ENCODE measurements at regions not wholly inside any gene's neighbourhood (a gene's known extent, or its start where the extent isn't known, plus 50 kb on each side); places are given as distances from the start of the nearest gene placed in this dataset.
A peak's percentile ranks its signal among the peaks of the same experiment; 100 is the strongest.
"Not testable (repeated sequence)": the region's sequence is repeated elsewhere in the genome, so short reads cannot be mapped to it uniquely, and the experiment has no call there.

DNA sequence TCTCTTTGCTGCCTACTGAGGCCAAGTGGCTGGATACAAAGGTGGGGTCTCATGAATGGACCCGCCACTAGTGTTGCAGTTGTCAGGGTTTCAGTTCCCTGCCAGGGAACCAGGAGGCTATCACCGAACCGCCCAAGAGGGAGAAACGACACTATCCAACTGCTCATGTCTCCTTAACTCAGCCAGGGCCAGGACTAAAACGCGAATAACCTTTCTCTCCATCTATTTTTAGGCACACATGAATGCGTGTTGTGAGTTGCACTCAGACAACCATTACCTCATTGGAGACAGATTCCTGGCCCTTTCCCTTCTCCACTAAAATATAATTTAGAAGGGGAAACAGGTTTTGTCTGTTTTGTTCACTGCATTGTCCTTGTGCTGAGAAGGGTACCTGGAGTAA lies 559.5 kb downstream of the SOCS6 start:
- Mint-ChIP-seq H3K4me3 (no peak overlapping the region), H3K36me3 (ENCODE audit: low read depth) (no peaks in the 10 kb centered on the region), H3K9me3 (no peaks in the 10 kb centered on the region), H3K4me1 (ENCODE audit: low read depth) (no peaks in the 10 kb centered on the region), H3K27me3 (ENCODE audit: low read depth) (no peaks in the 10 kb centered on the region), H3K27ac (no peak overlapping the region)
- no peak for DNase-seq
- intact Hi-C loops (cut with micrococcal nuclease) = no loop called here
- CTCF ChIA-PET = no interaction called here

DNA sequence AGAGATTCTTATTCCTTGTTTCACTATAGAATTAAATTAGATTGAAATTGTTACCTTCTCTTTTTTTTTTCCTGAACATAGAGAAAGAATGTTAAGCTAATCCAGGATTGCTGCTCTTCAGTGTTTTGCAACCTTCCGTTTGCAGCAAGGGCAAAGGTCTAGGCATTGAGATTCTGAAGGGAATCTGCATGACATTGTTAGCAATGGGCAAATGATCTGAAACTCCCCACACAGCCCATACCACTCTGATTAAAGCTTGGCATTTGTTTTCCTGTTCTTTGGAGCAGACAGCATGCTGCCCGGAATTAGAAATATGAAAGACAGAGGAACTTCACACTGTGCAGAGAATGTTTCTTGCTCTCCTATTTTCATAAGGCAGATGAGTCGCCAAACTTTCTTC lies 551.8 kb downstream of the SOCS6 start:
- CTCF ChIA-PET = no interaction called here
- Mint-ChIP-seq H3K9me3 (no peaks in the 10 kb centered on the region), H3K27ac (no peak overlapping the region), H3K36me3 (ENCODE audit: low read depth) (no peaks in the 10 kb centered on the region), H3K4me3 (no peak overlapping the region), H3K4me1 (ENCODE audit: low read depth) (no peaks in the 10 kb centered on the region), H3K27me3 (ENCODE audit: low read depth) (no peaks in the 10 kb centered on the region)
- intact Hi-C loops (cut with micrococcal nuclease) = no loop called here
- no peak for DNase-seq

DNA sequence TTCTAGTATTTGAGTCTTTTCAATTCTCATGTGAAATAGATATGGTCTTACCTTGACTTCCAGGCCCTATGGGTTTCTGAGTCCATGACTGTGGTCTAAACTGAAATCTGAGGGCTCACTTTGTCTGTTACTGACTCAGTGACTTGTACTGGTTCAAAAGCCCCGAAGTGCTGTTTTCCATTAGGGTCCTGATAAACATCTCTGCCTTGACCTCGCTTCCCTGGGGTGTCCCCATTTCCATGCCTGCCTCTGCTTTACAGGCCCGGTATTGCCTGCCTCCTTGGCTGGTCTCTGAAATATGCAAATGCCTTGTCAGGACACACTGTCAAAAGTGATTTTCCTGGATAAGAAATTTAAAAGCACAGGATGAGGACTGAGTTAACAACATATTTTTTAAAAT lies 538.8 kb downstream of the SOCS6 start:
- Mint-ChIP-seq H3K27me3 (ENCODE audit: low read depth) (no peaks in the 10 kb centered on the region), H3K36me3 (ENCODE audit: low read depth) (no peaks in the 10 kb centered on the region), H3K27ac (no peak overlapping the region), H3K9me3 (no peaks in the 10 kb centered on the region), H3K4me3 (no peak overlapping the region), H3K4me1 (ENCODE audit: low read depth) (peaks cover 3% of the 10 kb centered on the region)
- CTCF ChIA-PET = no interaction called here
- intact Hi-C loops (cut with micrococcal nuclease) = no loop called here
- DNase-seq = no peak

DNA sequence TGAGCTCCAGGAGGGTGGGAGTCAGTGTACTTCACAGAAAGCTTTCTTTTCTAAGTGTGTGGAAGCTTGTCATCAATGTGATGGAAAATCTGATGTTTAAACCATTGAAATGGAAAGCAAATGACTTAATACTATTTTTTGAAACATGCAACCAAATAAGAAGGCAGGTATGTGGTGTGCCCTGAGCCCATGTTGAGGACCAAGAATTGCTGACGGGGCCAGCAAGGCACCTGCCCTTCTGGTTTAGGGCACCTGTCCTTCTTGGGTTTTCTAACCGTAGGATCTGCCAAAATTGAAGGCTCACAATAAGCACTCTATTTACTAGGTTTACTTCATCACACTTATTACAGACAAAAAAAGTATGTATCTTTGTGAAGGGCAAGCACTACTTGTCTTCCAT lies 537.7 kb downstream of the SOCS6 start:
- Mint-ChIP-seq H3K27ac (no peak overlapping the region), H3K4me1 (ENCODE audit: low read depth) (peaks cover 3% of the 10 kb centered on the region), H3K9me3 (no peaks in the 10 kb centered on the region), H3K27me3 (ENCODE audit: low read depth) (no peaks in the 10 kb centered on the region), H3K36me3 (ENCODE audit: low read depth) (no peaks in the 10 kb centered on the region), H3K4me3 (no peak overlapping the region)
- DNase-seq = no peak
- CTCF ChIA-PET = interaction anchor here (1.3 kb wide), 1 partner anchor 44 kb away, joined by 3 read pairs; no protein-coding TSS in a partner anchor
- intact Hi-C loops (cut with micrococcal nuclease) = no loop called here

DNA sequence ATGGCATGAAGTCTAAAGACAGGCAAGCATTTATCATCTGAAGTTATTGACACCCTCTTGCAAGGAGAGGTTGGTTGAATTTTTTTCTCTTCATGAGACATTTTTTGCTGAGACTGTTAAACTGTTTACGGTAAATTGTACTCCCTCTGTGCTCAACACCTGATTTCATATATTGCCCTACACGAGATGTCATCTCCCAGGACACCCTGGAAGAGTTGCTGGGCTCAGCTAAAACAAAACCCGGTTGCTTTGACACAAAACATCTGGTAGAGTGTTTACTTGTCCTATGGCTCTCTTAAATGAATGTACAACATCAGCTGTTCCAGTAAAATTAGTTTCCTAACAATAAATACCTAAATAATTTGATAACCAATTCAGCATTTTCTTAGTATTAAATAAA lies 533.8 kb downstream of the SOCS6 start:
- intact Hi-C loops (cut with micrococcal nuclease) = no loop called here
- no peak overlapping the region for H3K27ac Mint-ChIP-seq
- no peaks in the 10 kb centered on the region for H3K27me3 Mint-ChIP-seq (ENCODE audit: low read depth)

DNA sequence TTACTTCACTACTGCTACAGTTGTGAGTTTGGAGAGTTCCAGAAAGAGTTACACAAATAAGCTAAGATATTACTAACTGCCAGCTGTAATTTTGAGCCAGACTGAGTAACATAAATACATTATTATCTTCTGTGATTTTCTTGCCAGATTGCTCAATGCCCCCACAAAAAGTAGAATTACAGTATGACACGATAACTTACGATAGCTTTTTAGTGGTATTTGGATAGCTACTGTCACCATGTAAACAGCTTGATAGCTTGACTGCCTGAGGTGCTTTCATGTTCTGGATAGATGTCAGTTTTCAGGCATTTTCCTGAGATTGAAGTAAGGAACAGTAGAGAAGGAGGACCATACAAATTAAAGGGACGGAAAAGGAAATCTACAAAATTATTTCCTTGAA lies 533.3 kb downstream of the SOCS6 start:
- H3K27ac Mint-ChIP-seq = no peak overlapping the region
- H3K4me1 Mint-ChIP-seq (ENCODE audit: low read depth) = peaks cover 5% of the 10 kb centered on the region
- intact Hi-C loops (cut with micrococcal nuclease) = no loop called here
- H3K36me3 Mint-ChIP-seq (ENCODE audit: low read depth) = no peaks in the 10 kb centered on the region
- DNase-seq = no peak
- no peak overlapping the region for H3K4me3 Mint-ChIP-seq
- CTCF ChIA-PET = no interaction called here
- H3K9me3 Mint-ChIP-seq = peaks cover 2% of the 10 kb centered on the region
- H3K27me3 Mint-ChIP-seq (ENCODE audit: low read depth) = no peaks in the 10 kb centered on the region

More for the DNA sequence above, 533.8 kb downstream of the SOCS6 start:
- Mint-ChIP-seq H3K36me3 (ENCODE audit: low read depth) (no peaks in the 10 kb centered on the region), H3K9me3 (peaks cover 1% of the 10 kb centered on the region), H3K4me1 (ENCODE audit: low read depth) (peaks cover 8% of the 10 kb centered on the region), H3K4me3 (no peak overlapping the region)
- DNase-seq = no peak
- CTCF ChIA-PET = no interaction called here

DNA sequence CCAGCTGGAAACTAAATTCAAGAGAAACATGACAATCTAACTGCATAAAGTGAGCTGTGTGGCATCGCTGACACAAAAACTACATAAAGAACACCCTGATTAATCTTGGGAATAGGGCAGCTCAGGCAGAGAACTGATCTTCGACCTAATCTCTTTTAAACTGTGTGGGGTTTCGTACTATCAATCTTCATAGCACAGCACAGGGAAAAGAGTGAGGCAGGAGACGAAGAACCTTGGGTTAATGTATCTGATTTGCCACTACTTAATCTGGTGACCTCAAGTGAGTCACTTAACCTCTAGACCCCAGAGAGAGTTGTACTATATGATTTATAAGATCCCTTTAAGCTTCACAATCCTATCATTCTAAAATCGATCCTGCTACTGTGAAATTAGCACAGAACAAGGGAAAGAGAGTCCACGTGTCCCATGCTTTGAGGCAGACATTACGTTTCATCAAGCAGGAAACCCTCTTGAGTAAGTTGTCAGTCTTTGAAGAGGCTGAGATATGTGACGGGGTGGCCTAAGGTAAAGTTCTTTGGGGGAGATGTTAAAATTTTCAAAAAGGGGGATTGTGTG lies 519.7 kb downstream of the SOCS6 start:
- Mint-ChIP-seq H3K27me3 (ENCODE audit: low read depth) (no peaks in the 10 kb centered on the region), H3K9me3 (peaks cover 4% of the 10 kb centered on the region), H3K36me3 (ENCODE audit: low read depth) (no peaks in the 10 kb centered on the region), H3K4me1 (ENCODE audit: low read depth) (no peaks in the 10 kb centered on the region), H3K4me3 (no peak overlapping the region), H3K27ac (no peak overlapping the region)
- intact Hi-C loops (cut with micrococcal nuclease) = no loop called here
- CTCF ChIA-PET = no interaction called here
- DNase-seq = no peak

DNA sequence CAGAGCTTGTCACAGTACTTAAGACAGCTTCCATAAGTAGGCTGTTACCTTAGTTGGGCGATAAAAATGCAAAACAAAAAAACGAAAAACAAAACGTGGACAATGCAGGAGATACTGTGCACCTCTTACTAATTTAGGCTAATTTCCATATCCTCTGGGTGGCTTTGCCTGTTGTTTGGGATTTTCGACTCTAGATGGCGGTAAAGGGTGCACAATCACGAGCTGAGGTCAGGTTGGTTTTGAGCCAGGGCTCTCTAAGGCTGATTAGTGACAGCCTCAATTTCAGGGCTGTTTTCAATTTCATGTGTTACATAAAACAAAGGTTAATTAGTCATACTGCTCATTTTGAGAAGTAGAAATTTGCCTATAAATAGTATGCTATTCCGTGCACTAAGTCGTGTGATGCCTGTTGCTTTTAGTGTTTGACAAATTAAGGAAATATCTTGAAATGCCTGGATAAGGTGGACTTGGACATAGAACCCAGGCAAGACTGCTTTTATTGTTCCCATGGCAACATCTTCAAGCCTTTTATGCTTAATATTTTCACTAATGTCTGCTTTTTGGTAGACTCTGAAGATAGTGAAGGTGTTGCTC lies 493.1 kb downstream of the SOCS6 start:
- CTCF ChIA-PET = interaction anchor here (0.7 to 1.8 kb wide), 8 partner anchors 8 to 292 kb away, joined by 3 to 8 read pairs (median 4); no protein-coding TSS in a partner anchor
- no peak overlapping the region for H3K4me3 Mint-ChIP-seq
- peaks cover 20% of the 10 kb centered on the region for H3K4me1 Mint-ChIP-seq (ENCODE audit: low read depth)
- DNase-seq = peak; percentile 85
- no peaks in the 10 kb centered on the region for H3K27me3 Mint-ChIP-seq (ENCODE audit: low read depth)
- intact Hi-C loops (cut with micrococcal nuclease) = loop anchor here (1.0 to 5.0 kb wide), 7 partner anchors 150 to 1891 kb away; no protein-coding TSS in a partner anchor
- H3K36me3 Mint-ChIP-seq (ENCODE audit: low read depth) = no peaks in the 10 kb centered on the region
- H3K9me3 Mint-ChIP-seq = no peaks in the 10 kb centered on the region
- no peak overlapping the region for H3K27ac Mint-ChIP-seq

DNA sequence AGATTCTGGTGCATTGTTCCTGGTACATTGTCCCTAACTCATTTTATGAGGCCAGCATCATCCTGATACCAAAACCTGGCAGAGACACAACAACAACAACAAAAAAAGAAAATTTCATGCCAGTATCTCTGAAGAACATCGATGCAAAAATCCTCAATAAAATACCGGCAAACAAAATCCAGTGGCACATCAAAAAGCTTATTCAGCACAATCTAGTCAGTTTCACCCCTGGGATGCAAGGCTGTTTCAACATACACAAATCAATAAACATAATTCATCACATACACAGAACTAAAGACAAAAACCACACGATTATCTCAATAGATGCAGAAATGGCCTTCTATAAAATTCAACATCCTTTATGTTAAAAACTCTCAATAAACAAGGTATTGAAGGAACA lies 477.4 kb downstream of the SOCS6 start:
- H3K27me3 Mint-ChIP-seq (ENCODE audit: low read depth); CTCF ChIA-PET; H3K4me3 Mint-ChIP-seq; DNase-seq; H3K27ac Mint-ChIP-seq; H3K4me1 Mint-ChIP-seq (ENCODE audit: low read depth); intact Hi-C loops (cut with micrococcal nuclease); H3K36me3 Mint-ChIP-seq (ENCODE audit: low read depth); H3K9me3 Mint-ChIP-seq: not testable (repeated sequence)

DNA sequence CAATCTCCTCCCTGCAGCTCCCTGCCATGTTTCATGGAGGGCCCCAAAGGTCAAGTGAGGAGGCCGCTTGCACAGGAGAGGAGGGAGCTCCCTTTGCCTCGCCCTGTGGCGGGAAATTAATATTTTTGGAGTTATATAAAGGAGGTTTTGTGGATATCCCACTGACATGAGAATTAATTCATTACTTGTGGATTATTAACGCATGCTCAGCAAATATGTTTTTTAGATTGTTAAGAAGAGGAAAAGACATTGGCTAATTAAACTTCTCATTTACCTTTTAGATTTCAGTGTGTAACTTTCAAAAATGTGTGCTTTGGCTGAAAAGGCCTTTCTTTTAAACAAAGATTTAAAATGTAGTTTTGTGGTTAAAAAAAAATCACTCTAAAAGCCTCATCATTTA lies 474.0 kb downstream of the SOCS6 start:
- Mint-ChIP-seq H3K27ac (no peak overlapping the region), H3K4me1 (ENCODE audit: low read depth) (peaks cover 7% of the 10 kb centered on the region), H3K4me3 (no peak overlapping the region), H3K9me3 (no peaks in the 10 kb centered on the region), H3K36me3 (ENCODE audit: low read depth) (no peaks in the 10 kb centered on the region), H3K27me3 (ENCODE audit: low read depth) (no peaks in the 10 kb centered on the region)
- no peak for DNase-seq
- intact Hi-C loops (cut with micrococcal nuclease) = no loop called here
- CTCF ChIA-PET = no interaction called here

DNA sequence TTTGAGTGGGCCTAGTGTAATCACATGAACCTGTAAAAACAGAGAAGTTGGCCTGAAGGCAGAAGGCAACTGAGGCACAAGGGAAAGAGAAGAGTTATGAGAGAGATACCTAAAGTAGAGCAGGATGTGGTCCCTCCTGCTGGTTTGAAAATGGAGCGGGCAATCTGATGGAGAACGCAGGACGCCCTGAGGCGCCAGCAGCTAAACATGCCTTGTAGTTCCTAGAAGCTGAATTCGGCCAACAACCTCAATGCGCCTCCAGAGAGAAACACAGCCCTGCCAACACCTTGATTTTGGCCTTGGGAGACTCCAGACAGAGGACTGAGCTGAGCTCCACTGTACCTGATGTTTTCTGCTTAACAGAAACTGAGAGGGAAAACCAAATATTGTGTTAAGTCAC lies 469.9 kb downstream of the SOCS6 start:
- Mint-ChIP-seq H3K36me3 (ENCODE audit: low read depth) (no peaks in the 10 kb centered on the region), H3K27me3 (ENCODE audit: low read depth) (no peaks in the 10 kb centered on the region), H3K4me1 (ENCODE audit: low read depth) (no peaks in the 10 kb centered on the region), H3K27ac (no peak overlapping the region), H3K4me3 (no peak overlapping the region), H3K9me3 (no peaks in the 10 kb centered on the region)
- no peak for DNase-seq
- CTCF ChIA-PET = no interaction called here
- intact Hi-C loops (cut with micrococcal nuclease) = no loop called here

DNA sequence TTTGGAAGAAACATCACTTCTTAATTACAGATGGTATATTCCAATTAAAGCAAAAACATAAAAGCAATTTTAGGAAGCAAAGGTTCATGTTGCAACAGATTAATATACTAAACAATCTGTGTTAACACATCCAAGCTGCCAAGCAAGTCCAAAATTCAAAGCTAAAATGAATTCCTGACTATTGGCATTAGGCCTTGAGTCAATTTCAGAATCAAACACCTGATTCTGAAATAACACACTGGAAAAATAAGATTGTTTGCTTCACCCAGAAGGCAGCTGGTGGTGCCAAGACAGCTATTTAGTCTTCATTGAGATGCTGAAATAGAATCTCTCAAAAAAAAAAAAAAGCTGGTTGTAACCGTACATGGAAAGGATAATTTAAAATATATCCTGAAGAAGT lies 465.6 kb downstream of the SOCS6 start:
- CTCF ChIA-PET = no interaction called here
- H3K36me3 Mint-ChIP-seq (ENCODE audit: low read depth) = no peaks in the 10 kb centered on the region

DNA sequence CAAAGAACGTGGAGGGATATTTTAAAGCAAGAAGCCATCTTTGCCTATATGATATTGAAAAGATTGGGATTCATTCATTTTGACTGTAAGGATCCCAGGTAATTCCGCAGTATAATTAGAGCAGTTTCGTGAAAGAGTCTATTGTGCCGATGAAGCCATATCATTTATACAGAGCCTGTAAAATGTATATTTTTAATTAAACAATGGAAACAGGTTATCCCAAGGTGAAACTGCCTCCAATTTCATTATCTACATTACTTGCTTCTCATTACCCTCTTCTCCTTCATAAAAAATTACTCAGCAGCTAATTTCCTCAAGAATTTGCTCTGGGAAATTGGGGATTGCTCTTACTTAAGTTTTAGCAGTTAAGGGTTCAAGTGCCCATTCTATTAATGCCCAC lies 444.1 kb downstream of the SOCS6 start:
- Mint-ChIP-seq H3K27me3 (ENCODE audit: low read depth) (no peaks in the 10 kb centered on the region), H3K9me3 (peaks cover 9% of the 10 kb centered on the region), H3K27ac (no peak overlapping the region), H3K36me3 (ENCODE audit: low read depth) (peaks cover 6% of the 10 kb centered on the region), H3K4me3 (no peak overlapping the region), H3K4me1 (ENCODE audit: low read depth) (peaks cover 6% of the 10 kb centered on the region)
- intact Hi-C loops (cut with micrococcal nuclease) = no loop called here
- no peak for DNase-seq
- CTCF ChIA-PET = interaction anchor here (1.0 kb wide), 1 partner anchor 52 kb away, joined by 4 read pairs; no protein-coding TSS in a partner anchor

More for the DNA sequence above, 465.6 kb downstream of the SOCS6 start:
- H3K4me3 Mint-ChIP-seq = no peak overlapping the region
- intact Hi-C loops (cut with micrococcal nuclease) = no loop called here
- H3K9me3 Mint-ChIP-seq = no peaks in the 10 kb centered on the region
- no peak for DNase-seq
- H3K27me3 Mint-ChIP-seq (ENCODE audit: low read depth) = no peaks in the 10 kb centered on the region
- no peaks in the 10 kb centered on the region for H3K4me1 Mint-ChIP-seq (ENCODE audit: low read depth)
- H3K27ac Mint-ChIP-seq = no peak overlapping the region

Data from activated naive CD4-positive, alpha-beta T cell treated with anti-CD3 and anti-CD28 coated beads for 36 hours (primary cell).